GM04504 (cell line): ENCODE measurements at regions not wholly inside any gene's neighbourhood (a gene's known extent, or its start where the extent isn't known, plus 50 kb on each side); places are given as distances from the start of the nearest gene placed in this dataset.
"Not testable (repeated sequence)": the region's sequence is repeated elsewhere in the genome, so short reads cannot be mapped to it uniquely, and the experiment has no call there.

Experiments used
- DNase-seq: peaks from one replicate; pipeline ENCODE4 v3.0.0-alpha.2; 2012; ENCODE audit warnings: low read depth

DNA sequence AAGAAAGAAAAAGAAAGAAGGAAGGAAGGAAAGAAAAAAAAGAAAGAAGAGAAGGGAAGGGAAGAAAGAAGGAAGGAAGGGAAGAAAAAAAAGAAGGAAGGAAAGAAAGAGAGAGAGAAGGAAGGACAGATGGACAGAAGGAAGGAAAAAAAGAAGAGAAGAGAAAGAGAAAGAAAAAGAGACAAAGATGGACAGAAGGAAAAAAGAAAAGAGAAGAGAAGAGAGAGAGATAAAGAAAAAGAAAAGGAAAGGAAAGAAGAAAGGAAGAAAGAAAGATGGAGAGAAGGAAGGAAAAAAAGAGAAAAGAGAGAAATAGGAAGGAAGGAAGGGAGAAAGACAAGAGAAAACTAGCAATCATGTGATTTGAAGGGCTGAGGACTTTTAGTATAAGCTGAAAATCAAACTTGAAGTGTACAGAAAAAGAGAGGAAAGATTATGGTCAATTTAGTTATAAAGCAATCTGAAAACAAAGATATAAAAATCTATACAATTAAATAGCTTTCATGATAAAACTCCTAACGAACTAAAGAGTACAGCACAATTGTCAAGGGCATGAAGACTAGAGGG lies 115.3 kb downstream of the LTN1 start:
- DNase-seq, result no peak

DNA sequence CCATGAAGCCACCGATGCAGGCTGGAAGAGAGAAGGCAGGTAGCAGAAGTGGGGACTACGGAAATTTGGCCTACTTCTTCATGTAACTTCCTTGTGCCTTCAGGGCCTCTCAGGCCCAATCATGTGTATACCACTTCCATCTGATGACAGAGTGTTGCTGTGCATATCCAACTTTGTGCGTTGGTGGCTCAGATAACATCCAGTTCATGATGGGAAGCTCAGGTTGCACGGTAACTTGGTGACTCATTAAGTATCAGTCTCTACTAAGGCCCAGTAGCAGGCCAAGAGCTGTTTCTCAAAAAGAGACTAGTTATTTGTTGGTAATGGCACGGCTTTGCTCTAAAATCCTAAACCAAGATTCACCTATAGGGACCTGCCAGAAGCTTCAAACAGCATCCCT lies 117.6 kb downstream of the LTN1 start:
- no peak for DNase-seq

DNA sequence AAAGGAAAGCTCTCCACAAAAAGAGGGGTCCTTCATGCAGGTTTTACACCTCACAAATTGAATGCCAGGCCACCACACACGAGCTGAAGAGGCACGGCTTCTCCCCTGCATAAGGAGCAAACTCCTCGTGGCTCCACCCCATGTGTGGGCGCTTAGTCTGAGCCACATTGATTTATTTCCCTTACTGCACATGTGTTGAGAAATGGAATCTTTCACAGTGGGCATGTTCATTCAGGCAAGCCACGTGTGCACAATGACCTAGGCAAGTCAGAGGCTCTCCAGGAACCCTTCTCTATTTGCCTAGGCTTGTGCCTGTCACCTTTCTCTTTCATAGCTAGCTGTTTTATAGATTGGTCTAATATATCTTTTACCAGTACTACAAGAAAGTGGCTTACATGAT lies 120.5 kb downstream of the LTN1 start:
- no peak for DNase-seq

DNA sequence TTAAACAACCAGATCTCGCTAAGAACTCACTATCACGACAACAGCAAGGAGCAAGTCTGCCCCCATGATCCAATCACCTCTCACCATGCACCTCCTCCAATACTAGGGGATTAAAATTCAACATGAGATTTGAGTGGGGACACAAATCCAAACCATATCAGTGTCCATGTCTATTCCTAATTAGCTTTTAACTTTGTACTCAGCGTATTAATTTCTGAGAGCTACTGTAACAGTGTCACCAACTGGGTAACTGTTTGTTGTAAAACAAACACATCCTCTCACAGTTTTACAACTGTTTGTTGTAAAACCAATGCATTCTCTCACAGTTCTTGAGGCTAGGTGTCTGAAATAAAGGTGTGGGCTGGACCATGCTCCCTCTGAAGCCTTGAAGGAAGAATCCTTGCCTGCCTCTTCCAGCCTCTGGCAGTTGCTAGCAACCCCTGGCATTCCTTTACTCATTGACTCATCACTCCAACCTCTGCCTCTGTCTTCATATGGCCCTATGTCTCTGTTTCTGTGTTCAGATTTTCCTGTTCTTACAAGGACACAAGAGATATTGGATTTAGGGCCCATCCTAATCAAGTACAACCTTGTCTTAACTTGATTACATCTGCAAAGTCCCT lies 121.2 kb downstream of the LTN1 start:
- DNase-seq, result no peak

DNA sequence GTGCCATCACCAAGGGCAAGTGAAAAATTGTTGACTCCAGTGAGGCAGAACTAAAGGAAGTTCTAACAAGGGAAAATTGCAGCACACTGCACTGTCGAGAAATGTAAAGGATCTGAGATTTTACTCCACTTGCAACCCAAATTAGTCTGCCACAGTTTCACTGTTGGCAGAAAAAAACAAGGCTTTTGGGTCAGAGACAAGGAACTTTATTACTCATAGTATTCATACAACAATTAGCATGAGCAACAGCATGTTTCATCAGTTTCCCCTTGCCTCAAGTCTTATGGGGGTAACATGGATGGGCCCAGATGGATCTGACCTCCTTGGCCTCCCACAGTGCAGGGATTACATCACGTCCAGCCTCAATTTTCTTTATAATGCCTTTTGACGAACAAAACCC lies 125.3 kb downstream of the LTN1 start:
- no peak for DNase-seq

DNA sequence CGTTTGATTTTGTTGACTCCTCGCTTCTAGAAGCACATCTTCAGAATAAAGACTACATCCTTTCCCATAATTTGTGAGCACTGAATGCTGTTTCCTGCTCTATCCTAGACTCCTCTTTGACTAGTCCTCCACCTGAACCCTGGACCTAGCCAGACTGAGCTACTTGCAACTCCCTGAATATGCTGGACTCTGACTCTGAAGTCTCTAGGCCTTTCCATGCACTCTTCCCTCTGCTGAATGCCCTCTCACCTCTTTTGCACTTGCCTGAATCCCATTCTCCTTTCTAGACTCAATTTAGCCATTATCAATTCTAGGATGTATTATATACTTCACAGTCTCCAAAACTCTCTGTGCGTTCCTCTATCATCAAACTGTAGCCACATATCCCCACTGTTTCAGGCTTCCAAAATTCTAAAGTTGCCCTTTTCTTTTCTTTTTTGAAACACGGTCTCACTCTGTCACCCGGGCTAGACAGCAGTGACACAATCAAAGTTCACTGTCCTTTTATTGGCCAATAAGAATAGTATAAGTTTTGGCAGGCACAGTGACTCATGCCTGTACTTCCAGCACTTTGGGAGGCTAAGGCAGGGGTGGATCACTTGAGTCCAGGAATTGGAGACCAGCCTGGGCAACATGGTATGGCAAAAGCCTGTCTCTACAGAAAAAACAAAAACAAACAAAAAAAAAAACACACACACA lies 127.0 kb downstream of the LTN1 start:
- DNase-seq, result no peak

DNA sequence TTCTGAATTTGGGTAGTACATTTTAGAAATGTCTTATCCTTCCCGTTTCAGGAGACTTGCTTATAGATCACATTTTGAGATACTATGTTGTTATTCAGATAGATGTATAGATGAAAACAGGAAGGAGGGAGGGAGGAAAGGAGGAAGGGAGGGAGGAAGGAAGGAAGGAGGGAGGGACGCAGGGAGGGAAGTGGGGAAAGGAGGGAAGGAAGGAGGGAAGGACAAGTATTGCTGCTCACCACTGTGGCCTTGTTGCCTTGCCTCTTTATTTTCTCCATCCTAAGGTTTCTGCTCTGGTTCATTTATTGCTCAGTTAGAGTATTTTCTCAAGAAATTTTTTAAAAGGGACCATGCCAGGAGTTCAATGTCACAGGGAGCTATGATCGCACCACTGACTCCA lies 134.3 kb downstream of the LTN1 start:
- DNase-seq, result no peak

DNA sequence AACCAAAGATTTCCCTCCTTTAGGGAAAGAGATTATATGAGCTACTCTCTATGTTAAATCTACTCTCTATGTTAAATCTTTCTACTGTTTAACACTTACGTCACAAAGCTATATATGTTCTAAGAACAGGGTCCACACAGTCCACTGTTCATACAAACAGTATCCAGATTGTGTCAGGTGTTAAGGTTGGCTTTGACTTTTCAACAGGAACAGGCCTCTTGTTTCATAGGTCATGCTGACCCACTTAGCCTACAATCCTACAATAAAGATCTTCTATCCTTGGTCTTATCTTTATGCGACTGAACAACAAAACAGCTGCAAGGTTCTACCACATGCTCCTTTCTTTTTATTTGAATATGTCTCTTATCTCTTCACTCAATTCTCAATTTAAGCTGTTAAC lies 134.9 kb downstream of the LTN1 start:
- no peak for DNase-seq

DNA sequence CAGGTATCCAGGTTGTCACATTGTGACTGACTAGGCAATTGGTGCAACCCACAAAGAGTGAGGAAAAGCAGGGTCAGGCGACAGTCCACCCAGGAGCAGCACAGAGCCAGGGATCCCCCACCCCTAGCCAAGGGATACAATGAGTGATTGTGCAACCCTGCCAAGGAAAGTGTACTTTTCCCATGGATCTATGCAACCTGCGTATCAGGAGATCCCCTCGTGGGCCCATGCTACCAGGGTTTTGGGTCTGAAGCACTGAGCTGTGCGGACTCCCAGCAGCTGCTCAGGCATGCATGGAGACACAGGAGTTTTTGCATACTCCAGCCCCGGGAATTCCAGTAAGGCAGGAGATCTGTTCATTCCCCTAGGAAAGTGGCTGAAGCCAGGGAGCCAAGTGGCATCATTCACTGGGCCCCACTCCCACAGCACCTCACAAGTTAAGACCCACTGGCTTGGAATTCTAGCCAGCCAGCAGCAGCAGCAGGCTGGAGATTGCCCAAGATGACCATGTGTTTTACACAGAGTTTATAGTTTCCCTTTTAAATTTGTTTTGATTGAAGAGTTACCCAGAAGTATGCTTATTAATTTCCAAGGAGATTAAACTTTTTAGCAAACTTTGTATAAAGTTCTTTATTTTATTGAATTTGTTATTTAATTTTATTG lies 136.0 kb downstream of the LTN1 start:
- no peak for DNase-seq

DNA sequence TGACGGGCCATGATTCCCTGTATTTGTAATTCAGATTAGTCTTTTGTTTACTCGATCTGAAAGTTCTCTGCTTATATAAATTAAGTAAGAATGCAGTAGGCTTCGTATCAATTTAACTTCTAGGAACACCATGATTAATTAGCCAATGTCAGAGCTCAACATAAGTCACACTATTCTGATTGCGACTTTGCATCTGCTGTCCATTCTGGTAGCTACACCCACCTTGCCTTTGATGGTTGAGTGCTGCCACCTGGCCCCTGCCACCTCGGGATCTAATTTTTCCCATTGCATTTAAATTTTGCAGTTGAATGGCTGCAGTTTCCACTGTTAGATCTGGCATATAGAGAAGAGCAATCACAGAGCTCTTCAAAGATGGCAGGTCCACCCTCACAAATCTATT lies 140.0 kb downstream of the LTN1 start:
- no peak for DNase-seq

DNA sequence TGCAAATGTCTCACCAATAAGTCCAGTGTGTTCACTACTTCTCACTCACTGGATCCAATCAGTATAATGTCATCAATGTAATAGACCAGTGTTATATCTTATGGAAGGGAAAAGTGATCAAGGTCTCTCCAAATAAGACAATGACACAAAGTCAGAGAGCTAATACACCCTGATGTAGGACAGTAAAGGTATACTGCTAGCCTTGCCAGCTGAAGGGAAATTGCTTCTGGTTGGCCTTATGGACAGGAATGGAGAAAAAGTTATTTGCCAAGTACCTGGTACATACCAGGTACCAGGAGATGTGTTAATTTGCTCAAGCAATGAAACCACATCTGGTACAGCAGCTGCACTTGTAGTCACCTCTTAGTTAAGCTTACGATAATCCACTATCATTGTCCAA lies 141.0 kb downstream of the LTN1 start:
- no peak for DNase-seq

DNA sequence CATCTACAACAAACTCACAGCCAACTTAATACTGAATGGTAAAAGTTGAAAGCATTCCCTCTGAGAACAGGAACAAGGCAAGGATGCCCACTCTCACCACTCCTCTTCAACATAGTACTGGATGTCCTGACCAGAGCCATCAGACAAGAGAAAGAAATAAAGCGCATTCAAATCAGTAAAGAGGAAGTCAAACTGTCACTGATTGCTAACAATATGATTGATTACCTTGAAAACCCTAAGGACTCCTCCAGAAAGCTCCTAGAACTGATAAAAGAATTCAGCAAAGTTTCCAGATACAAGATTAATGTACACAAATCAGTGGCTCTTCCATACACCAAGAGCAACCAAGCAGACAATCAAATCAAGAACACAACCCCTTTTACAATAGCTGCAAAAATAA lies 153.4 kb downstream of the LTN1 start:
- not testable (repeated sequence) for DNase-seq

DNA sequence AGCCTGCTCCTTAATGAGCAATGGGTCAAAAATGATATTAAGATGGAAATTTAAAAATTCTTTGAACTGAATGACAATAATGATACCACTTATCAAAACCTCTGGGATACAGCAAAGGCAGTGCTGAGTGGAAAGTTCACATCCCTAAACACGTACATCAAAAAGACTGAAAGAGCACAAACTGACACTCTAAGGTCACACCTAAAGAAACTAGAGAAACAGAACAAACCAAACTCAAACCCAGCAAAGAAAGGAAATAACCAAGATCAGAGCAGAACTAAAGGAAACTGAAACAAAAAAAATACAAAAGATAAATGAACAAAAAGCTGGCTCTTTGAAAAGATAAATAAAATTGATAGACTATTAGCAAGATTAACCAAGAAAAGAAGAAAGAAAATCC lies 155.3 kb downstream of the LTN1 start:
- not testable (repeated sequence) for DNase-seq

DNA sequence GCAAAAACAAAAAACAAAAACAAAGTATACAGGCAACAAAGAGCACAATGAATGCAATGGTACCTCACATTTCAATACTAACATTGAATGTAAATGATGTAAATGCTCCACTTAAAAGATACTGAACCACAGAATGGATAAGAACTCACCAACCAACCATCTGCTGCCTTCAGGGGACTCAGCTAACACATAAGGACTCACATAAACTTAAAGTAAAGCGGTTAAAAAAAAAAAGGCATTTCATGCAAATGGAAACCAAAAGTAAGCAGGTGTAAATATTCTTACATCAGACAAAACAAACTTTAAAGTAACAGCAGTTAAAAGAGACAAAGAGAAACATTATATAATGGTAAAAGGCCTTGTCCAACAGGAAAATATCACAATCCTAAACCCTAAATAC lies 156.1 kb downstream of the LTN1 start:
- not testable (repeated sequence) for DNase-seq

DNA sequence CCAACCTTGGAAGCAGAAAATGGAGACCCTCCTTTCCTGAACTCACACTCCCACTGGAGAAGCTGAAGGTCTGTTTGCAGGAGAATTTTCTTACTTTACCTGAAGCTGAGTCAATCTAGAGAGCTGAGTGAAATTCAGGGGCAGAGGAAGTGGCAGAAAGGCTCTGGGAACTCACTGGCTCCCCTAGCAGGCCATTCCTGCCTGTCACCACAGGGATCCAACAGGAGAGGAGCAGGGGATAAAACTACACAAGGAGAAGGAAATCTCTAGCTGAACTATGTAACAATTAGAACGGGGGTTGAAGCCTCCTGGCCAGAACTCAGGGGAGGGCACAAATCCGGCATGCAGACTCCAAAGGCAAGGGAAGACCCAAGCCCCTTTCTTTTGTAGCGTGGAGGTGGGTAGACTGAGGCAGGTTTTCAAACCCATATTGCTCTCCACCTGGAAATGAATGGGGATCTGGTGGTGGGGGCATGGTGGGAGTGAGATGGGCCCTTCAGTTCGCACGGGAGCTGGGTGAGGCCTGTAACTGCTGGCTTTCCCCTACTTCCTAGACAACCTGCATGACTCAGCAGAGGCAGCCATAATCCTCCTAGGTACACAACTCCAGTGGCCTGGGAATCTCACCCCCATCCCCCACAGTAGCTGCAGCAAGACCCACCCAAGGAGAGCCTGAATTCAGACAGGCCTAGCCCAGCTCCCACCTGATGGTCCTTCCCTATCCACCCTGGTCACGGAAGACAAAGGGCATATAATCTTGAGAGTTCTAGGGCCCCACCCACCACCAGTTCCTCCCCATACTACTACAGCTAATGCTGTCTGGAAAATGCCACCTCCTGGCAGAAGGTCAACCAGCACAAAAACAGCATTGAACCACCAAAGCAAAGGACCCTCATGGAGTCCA lies 158.1 kb downstream of the LTN1 start:
- DNase-seq, result no peak

DNA sequence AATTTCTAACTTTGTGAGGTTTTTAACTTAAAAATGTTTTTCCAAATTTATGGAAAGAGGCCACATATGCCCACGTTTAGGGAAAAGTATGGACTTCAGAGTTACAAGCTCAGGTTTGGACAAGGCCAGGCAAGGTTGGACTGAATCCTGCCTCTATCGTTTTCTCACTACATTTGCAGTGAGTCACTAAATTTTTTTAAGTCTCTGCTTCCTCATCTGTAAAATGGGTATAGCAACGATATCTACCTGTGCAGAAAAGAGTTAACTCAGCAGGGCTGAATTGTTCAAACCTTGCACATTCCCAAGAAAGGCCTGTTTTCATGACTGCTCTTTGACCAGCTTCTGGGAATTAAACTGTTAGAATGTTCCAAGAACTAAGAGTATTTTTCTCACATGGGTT lies 159.1 kb downstream of the LTN1 start:
- DNase-seq, result no peak

DNA sequence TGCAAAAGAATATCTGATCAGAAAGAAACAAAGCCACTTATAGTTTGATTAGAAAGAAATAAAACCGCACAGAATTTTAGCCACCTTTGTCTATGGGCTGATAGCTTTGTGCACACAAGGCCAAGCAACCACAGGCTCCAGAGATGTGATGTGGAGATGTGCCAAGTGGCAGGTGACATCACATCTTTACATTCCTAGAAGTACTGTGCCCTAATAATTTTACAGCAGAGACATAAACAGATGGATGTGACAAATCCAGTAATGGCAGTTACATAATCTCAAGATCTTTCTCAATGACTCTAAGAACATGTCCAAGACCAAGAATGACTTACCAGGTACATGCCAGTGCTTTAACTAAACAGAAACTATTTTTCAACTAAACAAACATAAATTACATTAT lies 159.5 kb downstream of the LTN1 start:
- no peak for DNase-seq

DNA sequence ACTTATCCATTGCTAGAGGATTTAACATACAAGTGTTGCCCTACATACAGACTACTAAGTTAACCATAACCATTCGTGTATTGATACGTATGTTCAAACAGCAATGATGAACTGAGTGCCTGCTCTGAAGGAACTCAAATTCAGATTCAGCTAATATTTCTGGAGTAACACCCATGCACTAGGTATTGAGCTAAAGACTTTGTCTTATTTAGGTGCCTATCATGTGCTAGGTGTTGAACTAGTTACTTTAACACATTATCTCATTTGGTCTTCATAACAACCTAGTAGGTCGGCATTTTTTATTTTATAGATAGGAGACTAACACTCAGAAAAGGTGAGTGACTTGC lies 160.0 kb downstream of the LTN1 start:
- DNase-seq, result no peak

DNA sequence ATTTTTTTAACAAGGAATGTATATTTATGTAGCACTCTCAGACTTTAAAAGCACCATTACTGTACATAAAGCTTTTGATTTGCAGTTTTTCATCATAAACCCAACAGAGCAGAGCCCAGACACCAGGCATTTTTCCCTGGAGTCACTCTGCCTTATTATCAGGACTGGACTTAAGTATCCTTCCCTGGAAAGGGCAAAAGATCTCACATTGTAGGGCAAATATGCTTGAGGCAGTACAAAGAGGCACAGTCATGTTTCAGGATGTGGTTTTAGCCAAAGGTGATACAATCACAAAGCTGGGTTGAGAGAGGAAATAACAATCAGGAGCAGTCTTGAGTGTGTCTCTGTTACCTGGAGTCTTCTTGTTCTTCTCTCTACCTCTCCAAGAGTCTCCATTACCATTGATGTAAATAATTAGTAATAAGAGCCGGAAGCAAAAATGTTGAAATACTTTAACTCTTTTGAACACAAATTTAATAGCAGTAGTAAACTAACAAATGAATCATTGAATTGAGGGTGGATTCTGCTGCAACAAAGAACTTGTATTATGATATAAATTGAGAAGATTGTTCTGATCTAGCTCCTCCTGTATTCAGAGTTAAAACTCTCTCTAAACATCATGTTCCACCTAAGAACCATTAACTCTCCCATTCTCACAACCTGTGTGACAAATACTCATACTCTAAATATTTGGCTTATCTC lies 160.5 kb downstream of the LTN1 start:
- DNase-seq, result no peak

DNA sequence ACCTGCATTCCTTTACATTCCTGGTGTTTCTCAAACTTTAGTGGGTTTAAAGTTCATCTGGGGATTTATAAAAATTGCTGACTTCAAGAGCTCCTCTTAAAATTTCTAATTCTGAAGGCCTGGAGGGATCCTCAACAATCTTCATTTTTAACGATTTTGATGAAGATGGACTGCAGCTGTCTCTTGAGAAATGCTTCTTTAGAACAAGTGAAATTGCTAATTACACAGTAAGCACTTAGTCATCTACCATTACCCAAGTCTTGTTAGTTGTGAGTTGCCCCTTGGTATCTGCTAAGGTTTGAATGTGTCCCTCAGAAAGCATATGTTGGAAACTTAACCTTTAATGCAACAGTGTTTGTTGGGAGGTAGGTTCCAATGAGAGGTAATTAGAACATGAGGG lies 163.7 kb downstream of the LTN1 start:
- no peak for DNase-seq

DNA sequence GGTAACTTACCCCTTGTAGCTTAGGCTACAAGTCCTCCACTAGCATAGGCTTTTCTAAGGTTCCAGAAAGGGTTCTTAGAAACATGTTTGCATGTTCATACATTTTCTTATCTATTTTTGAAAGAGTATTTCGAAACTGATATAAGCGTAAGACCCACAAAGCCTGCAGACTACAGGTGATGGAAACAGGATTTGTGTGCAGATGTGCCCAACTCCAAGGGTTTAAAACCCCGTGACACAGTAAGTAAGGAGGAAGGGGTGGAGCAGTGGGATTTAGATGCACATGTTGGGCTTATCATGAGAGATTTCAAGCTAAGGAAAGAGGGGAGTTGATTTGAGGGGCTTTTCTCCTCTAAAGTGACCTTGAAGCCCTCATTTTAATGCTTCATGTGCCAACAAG lies 164.7 kb downstream of the LTN1 start:
- DNase-seq, result no peak

DNA sequence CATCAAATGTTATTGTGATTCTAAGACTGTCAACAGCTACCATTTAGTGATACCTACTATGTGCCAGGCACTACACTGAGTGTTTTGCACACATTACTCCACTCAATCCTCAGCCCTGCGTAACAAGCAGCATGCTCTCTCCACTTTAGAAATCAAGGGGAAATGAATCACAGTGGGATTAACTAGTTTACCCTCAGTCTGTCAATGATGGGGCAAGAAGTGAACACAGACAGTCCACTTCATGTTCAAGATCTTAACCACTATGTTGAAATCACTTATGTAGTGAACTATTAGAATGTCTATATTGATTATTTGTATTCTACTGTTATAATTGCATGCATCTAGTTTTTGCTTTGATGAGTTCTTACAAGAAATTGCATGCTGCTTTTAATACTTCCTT lies 165.3 kb downstream of the LTN1 start:
- DNase-seq, result no peak
